ENCODE measurements at regions not wholly inside any gene's neighbourhood (a gene's known extent, or its start where the extent isn't known, plus 50 kb on each side); places are given as distances from the start of the nearest gene placed in this dataset.

DNA sequence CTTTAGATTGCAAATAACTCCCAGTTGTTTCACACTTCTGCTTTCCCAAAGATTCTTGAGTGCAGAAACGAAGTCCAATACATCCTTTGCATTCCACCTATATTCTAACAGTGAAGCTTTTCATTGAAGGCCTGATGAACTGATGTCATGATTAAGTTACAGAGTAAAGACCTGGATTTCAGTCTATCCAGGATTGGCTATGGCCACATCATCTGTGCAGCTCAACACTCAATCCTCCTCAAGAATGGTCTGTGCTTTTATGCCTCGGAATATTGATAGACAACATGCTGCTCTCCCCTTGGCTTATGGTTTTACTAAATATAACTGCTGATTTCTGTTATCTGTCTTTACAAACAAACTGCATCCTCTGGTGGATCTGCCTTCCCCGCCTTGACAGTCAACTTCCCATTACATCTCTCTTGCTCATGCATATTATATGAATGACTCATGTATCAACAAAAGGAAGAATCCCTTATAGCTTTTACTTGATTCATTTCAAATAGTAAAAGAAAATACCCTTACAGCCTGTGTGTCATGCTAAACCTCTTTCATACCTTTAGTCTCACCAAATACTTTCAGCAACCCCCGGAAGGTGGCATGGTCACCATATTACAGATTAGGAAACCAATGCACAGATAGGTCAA is 59.5 kb downstream of the SCN11A start:
- peak overlapping the region; percentile 70; the same call in 1 of the 2 replicates for H3K4me2 ChIP-seq (ENCODE audit: low read depth, low read length)
- no peak overlapping the region for H2AK9ac ChIP-seq (replicated peaks; ENCODE audit: low read depth, low read length, poor library complexity)
- peak overlapping the region; percentile 75 for H3K23ac ChIP-seq (ENCODE audit: low read depth, low read length)
- peaks cover 0 to 8% of the 10 kb centered on the region in 2 experiments; a peak in 3 of 4 replicates for H3K79me1 ChIP-seq (ENCODE audit: low read depth in 1 of 2, low read length in 2 of 2)
- in situ Hi-C loops (cut with MboI; ENCODE audit: low sequenced_read_pairs), result loop anchor here (10.0 kb wide), 1 partner anchor 467 kb away; no protein-coding TSS in a partner anchor
- peak overlapping the region; percentile 93 for H3K4ac ChIP-seq (ENCODE audit: low read depth, low read length)
- peak overlapping the region; percentile 34 to 86; a peak in 3 of 4 replicates for H4K8ac ChIP-seq (ENCODE audit: low read depth in 2 of 2, low read length in 2 of 2)
- no TSS peak for BruUV-seq (replicated peaks)
- H3K9me3 ChIP-seq (ENCODE audit: control insufficient read depth, insufficient read depth, low read length), result no peaks in the 10 kb centered on the region
- TF ChIP-seq MAZ (IDR thresholded peaks at IDR 0.05; ENCODE audit: borderline replicate concordance, low read depth, low read length) (no peak), BHLHE40 (IDR thresholded peaks at IDR 0.05; ENCODE audit: low read depth, low read length) (peak; percentile 43; the same call in 1 of the 2 replicates), FOS (IDR thresholded peaks at IDR 0.05; ENCODE audit: low read depth, low read length) (peak; percentile 93), CEBPB (IDR thresholded peaks at IDR 0.05; ENCODE audit: low read depth, low read length) (peak; percentile 45)
- TF ChIP-seq, protein P1, sequence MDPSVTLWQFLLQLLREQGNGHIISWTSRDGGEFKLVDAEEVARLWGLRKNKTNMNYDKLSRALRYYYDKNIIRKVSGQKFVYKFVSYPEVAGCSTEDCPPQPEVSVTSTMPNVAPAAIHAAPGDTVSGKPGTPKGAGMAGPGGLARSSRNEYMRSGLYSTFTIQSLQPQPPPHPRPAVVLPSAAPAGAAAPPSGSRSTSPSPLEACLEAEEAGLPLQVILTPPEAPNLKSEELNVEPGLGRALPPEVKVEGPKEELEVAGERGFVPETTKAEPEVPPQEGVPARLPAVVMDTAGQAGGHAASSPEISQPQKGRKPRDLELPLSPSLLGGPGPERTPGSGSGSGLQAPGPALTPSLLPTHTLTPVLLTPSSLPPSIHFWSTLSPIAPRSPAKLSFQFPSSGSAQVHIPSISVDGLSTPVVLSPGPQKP (IDR thresholded peaks at IDR 0.05; ENCODE audit: borderline replicate concordance, low read depth, low read length), result no peak
- H2BK20ac ChIP-seq (ENCODE audit: low read depth, low read length), result peak overlapping the region; percentile 94
- intact Hi-C loops (cut with micrococcal nuclease), result no loop called here
- peak overlapping the region; percentile 36; the same call in 1 of the 2 replicates for H3K56ac ChIP-seq (ENCODE audit: extremely low read depth, insufficient read depth, low read length)
- peak overlapping the region; percentile 75 for H3K27ac ChIP-seq (ENCODE audit: insufficient read depth, low read length)
- ChIA-PET CTCF (interaction anchor here (0.9 to 1.2 kb wide), 4 partner anchors 8 to 48 kb away, joined by 3 to 4 read pairs (median 3); no protein-coding TSS in a partner anchor), POLR2A (ENCODE audit: unreplicated experiment) (no interaction called here)
- H3K9ac ChIP-seq (ENCODE audit: low read depth, low read length), result no peak overlapping the region
- 6% methylated on average over 2 of the region's 4 CpGs; no CpG with 5 or more reads in 1 of the 2 experiments for whole genome bisulfite sequencing, 2 experiments (ENCODE audit: extremely low coverage in 2 of 2, insufficient read length in 1 of 2)
- peak overlapping the region; percentile 28 for H2AFZ ChIP-seq (replicated peaks; ENCODE audit: low read length, poor library complexity)
- peak overlapping the region; percentile 88 for H3K18ac ChIP-seq (ENCODE audit: low read depth, low read length)
- peaks cover 22% of the 10 kb centered on the region for H3K9me1 ChIP-seq (ENCODE audit: insufficient read depth, low read length)
- H3K36me3 ChIP-seq (ENCODE audit: control insufficient read depth, insufficient read depth, low read length), result no peaks in the 10 kb centered on the region
- no peak overlapping the region for H3K4me3 ChIP-seq (ENCODE audit: insufficient read depth, low read depth, low read length)
- peak overlapping the region; percentile 79 for H2BK5ac ChIP-seq (ENCODE audit: low read depth, low read length, poor library complexity, severe bottlenecking)
- DNase-seq (peak; percentile 91), ATAC-seq (ENCODE audit: low read depth) (peak; percentile 86)
- H3K4me1 ChIP-seq (ENCODE audit: control insufficient read depth, insufficient read depth, low read length), result peaks cover 22% of the 10 kb centered on the region
- peak overlapping the region; percentile 97 for H2BK120ac ChIP-seq (ENCODE audit: low read depth, low read length)
- H4K20me1 ChIP-seq (ENCODE audit: insufficient read depth, low read length), result no peaks in the 10 kb centered on the region
- H4K5ac ChIP-seq (ENCODE audit: low read depth, low read length), result peak overlapping the region; percentile 41; the same call in 1 of the 2 replicates
- H2AK5ac ChIP-seq (ENCODE audit: low read depth, low read length), result peak overlapping the region; percentile 99
- peak overlapping the region; percentile 96 for H2BK15ac ChIP-seq (ENCODE audit: low read depth, low read length)
- dilution Hi-C loops (cut with HindIII; ENCODE audit: low sequenced_read_pairs, unreplicated experiment), result no loop called here
- peak overlapping the region; percentile 98 for H4K91ac ChIP-seq (ENCODE audit: insufficient read depth, low read depth, low read length)
- no peaks in the 10 kb centered on the region for H3K27me3 ChIP-seq (ENCODE audit: control insufficient read depth, insufficient read depth, low read length)
- peak overlapping the region; percentile 92 for H3K14ac ChIP-seq (replicated peaks; ENCODE audit: low read depth, low read length)

Data from IMR-90 (cell line).